Coronary artery (tissue), 2 donors: ENCODE measurements at regions not wholly inside any gene's neighbourhood (a gene's known extent, or its start where the extent isn't known, plus 50 kb on each side); places are given as distances from the start of the nearest gene placed in this dataset.

ENCODE experiments used
- DNase-seq: peaks from one replicate; pipeline ENCODE4 v3.0.0-alpha.2; 2017; ENCODE audit warnings: low spot score
- H3K27ac ChIP-seq, 2 donors: fragments of 200-600 bp; sonication (generic); one replicate each; pipeline ENCODE4 v1.5.1; 2016 to 2019
- H3K4me3 ChIP-seq: fragments of 200-600 bp; sonication (generic); 2 replicates; pipeline ENCODE4 v1.5.1; 2016; ENCODE audit warnings: mild to moderate bottlenecking, moderate library complexity
- TF ChIP-seq, protein P1 (sequence below): fragments of 200-600 bp; sonication (generic); IDR thresholded peaks from one replicate; pipeline ENCODE4 v1.5.1; 2019; ENCODE audit warnings: antibody characterized with exemption

DNA sequence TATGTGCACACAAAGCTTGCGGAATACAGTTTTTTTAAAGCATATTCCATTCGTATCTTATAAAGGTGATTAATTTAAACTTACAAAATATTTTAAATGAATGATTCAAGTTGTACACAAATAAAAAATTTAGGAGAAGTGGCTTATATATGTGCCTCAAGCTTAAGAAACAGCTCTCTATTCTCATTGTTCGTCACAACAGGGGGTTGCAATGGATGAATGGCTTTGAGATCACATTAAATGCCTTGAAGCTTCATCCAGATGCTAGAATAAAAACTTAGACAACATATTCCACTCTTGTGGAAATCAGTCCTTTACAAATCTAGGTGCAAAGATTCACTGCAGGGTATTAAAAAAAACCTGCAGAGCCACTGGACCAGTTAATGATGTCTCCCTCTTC is 303.9 kb upstream of the LRFN5 start:
- TF ChIP-seq, protein P1, sequence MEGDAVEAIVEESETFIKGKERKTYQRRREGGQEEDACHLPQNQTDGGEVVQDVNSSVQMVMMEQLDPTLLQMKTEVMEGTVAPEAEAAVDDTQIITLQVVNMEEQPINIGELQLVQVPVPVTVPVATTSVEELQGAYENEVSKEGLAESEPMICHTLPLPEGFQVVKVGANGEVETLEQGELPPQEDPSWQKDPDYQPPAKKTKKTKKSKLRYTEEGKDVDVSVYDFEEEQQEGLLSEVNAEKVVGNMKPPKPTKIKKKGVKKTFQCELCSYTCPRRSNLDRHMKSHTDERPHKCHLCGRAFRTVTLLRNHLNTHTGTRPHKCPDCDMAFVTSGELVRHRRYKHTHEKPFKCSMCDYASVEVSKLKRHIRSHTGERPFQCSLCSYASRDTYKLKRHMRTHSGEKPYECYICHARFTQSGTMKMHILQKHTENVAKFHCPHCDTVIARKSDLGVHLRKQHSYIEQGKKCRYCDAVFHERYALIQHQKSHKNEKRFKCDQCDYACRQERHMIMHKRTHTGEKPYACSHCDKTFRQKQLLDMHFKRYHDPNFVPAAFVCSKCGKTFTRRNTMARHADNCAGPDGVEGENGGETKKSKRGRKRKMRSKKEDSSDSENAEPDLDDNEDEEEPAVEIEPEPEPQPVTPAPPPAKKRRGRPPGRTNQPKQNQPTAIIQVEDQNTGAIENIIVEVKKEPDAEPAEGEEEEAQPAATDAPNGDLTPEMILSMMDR, result no peak
- no peak overlapping the region for H3K27ac ChIP-seq

DNA sequence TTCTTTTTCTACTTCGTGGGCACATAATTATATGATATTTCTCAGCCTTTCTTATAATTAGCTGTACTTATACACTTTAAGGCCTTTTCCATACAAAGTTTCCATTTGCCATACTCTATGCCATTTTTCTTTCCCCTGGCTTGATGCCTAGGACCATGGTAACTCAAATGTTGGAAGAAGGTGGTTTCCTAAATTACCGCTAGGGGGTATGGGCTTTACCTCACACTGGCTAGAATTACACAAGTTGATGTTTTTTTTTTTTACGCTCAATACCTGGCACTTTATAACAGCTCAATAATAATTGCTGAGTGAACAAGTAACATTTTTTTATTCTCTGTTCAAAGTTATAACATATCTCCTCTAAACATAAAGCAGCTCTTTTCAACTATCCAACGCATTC is 306.8 kb upstream of the LRFN5 start:
- no peak for DNase-seq
- TF ChIP-seq, protein P1, result no peak
- Histone ChIP-seq H3K4me3 (no peak overlapping the region), H3K27ac (no peak overlapping the region)

More for the DNA sequence above, 303.9 kb upstream of the LRFN5 start:
- no peak overlapping the region for H3K4me3 ChIP-seq
- no peak for DNase-seq

DNA sequence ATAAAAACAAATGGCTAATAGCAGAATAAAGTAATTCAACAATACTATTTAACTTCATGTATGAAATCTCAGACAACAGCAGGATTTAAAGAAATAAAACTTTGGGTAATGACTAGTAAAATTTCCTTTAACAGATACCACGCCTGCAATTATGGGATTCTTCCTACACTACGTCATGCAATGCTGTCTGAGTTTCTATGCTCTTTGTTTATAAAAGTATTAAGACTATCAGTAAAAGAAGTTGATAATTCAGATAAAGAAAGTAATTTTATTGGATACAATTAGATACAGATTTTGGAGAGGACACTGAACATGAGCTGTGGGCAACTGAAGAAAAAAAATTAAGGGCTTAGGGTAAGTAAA is 308.4 kb upstream of the LRFN5 start:
- DNase-seq, result no peak
- TF ChIP-seq, protein P1, result no peak
- Histone ChIP-seq H3K27ac (no peak overlapping the region), H3K4me3 (no peak overlapping the region)

DNA sequence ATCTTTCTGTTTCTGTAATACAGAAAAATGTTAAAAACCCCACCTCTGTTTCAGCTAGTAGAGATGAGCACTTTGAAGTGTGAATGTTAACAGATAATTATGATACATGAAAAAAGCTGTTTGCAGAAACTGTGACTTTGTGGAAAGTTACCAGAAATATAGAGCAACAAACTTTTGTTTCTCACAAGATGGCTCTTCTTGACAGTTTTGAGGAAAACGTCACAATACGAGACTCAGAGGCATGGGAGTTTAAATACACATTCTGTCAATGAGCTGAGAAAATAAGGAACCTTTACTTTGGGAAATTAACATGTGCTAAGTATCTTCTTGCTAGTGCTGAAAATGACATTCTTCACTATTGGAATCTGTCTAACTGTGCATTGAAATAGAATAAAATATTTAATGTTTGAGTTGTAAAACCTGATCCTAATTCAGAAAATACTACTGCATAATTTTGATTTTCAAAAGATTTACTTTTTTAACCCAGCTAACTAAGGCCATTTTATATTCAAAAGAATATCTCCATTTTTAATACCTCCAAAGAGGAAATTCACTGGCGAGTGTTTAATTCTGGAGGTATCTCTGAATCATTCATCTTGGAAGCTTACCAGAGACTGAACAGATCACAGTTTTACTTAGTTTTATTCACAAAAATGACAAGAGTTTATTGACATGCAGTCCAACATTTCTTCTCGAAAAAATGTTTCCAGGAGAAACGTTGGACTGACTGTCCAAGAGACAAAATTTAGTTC is 308.9 kb upstream of the LRFN5 start:
- TF ChIP-seq, protein P1, result no peak
- H3K27ac ChIP-seq, result no peak overlapping the region
- DNase-seq, result no peak
- no peak overlapping the region for H3K4me3 ChIP-seq

DNA sequence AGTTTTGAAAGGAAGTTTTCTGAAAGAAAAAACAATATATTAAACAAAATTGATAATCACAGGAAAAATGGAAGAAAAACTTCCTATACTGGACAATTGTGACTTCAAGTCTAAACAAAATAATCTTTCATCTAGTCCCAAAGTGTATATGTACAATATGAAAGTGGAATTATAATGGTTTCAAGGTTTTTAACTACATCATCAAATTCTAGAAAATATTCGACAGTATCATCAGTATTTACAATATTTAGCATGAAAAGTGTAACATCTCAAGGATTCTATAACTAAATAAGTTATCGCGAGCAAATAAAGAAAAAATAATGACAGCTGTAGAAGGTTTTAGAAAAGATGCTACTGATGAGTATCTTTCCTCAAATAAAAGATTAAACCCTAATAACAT is 310.9 kb upstream of the LRFN5 start:
- no peak for DNase-seq
- H3K4me3 ChIP-seq, result no peak overlapping the region
- TF ChIP-seq, protein P1, result no peak
- H3K27ac ChIP-seq, result no peak overlapping the region

DNA sequence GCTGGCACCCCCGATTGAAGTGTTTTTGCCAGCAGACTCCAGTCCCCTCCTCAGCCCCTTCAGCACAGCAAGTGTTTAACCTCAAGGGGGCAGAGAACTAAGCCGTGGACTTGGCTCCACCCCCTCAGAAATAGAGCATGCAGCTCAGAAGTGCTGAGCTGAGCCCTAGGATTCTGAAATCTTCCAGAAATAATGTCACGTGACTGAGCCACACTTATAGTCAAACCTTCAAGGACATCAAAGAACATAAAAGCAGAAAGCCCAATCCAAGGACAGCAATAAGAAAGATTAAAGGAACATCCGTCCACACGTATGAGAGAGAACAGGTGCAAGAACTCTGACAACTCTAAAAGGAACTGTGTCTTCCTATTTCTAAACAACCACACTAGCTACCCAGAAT is 317.7 kb upstream of the LRFN5 start:
- no peak for DNase-seq
- H3K27ac ChIP-seq, result no peak overlapping the region
- TF ChIP-seq, protein P1, result no peak
- no peak overlapping the region for H3K4me3 ChIP-seq

DNA sequence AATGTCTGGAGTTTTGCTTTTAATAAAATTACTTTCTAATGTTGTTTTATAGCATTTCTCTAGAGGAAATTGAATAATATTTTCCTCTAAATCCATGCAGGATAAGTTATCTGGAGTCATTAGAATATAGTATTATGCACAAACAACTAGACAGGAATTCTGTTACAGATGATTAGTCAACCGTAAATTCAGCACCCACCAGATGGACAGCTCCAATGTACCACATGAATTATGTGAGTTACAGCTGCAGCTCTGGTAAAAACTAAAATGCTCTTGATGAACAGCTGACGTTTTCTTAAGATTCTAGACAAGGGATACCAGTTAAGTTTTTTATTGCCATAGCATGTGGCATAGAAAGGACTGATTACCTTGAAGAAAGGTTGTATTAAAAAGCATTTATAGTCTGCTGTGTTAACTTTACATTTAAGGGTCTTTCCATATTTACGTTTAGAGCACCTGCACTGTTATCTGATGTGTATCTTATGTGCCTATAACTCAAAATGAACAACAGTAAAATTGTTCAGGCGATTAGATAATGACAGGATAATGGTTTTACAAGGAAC is 321.4 kb upstream of the LRFN5 start:
- Histone ChIP-seq H3K27ac (no peak overlapping the region), H3K4me3 (no peak overlapping the region)
- TF ChIP-seq, protein P1, result no peak
- DNase-seq, result no peak
